Chondrocyte (in vitro differentiated cells): ENCODE measurements at regions not wholly inside any gene's neighbourhood (a gene's known extent, or its start where the extent isn't known, plus 50 kb on each side); places are given as distances from the start of the nearest gene placed in this dataset.

Experiments
- DNase-seq: peaks from one replicate; pipeline ENCODE4 v3.0.0; 2021; ENCODE audit warnings: mixed read lengths, low spot score
- H3K27ac Mint-ChIP-seq: one replicate; pipeline ENCODE4 v1.8.0; 2021; ENCODE audit warnings: mild to moderate bottlenecking, moderate library complexity, mixed read lengths; ENCODE audit not compliant: unreplicated experiment
- H3K27me3 Mint-ChIP-seq: 2 replicates; pipeline ENCODE4 v1.8.0; 2021; ENCODE audit warnings: low read depth, mixed read lengths
- H3K36me3 Mint-ChIP-seq: 2 replicates; pipeline ENCODE4 v1.8.0; 2021; ENCODE audit warnings: low read depth, mixed read lengths
- H3K4me1 Mint-ChIP-seq: 2 replicates; pipeline ENCODE4 v1.8.0; 2021; ENCODE audit warnings: low read depth, mild to moderate bottlenecking, mixed read lengths
- H3K4me3 Mint-ChIP-seq: one replicate; pipeline ENCODE4 v1.8.0; 2021; ENCODE audit warnings: mild to moderate bottlenecking, moderate library complexity, mixed read lengths; ENCODE audit not compliant: unreplicated experiment
- H3K9me3 Mint-ChIP-seq: 2 replicates; pipeline ENCODE4 v1.8.0; 2021; ENCODE audit warnings: low read depth, mixed read lengths
- CTCF ChIP-seq: fragments of 200-600 bp; sonication (generic); IDR thresholded peaks from 2 replicates; pipeline ENCODE4 v1.5.0; 2021; ENCODE audit warnings: antibody characterized with exemption, mild to moderate bottlenecking, moderate library complexity

GRCh38 chrX:16433021-16433420, 216.9 kb upstream of the S100G start:
- no peak for TF ChIP-seq CTCF
- no peaks in the 10 kb centered on the region for H3K9me3 Mint-ChIP-seq
- no peak overlapping the region for H3K27ac Mint-ChIP-seq
- peaks cover 2% of the 10 kb centered on the region for H3K4me1 Mint-ChIP-seq
- H3K27me3 Mint-ChIP-seq = no peaks in the 10 kb centered on the region
- no peaks in the 10 kb centered on the region for H3K36me3 Mint-ChIP-seq
- DNase-seq = no peak
- no peak overlapping the region for H3K4me3 Mint-ChIP-seq

GRCh38 chrX:16435399-16435986, 214.5 kb upstream of the S100G start:
- no peaks in the 10 kb centered on the region for H3K36me3 Mint-ChIP-seq
- no peak for DNase-seq
- H3K27me3 Mint-ChIP-seq = no peaks in the 10 kb centered on the region
- H3K9me3 Mint-ChIP-seq = no peaks in the 10 kb centered on the region
- H3K4me1 Mint-ChIP-seq = peaks cover 2% of the 10 kb centered on the region
- H3K4me3 Mint-ChIP-seq = no peak overlapping the region
- no peak for TF ChIP-seq CTCF
- H3K27ac Mint-ChIP-seq = no peak overlapping the region

GRCh38 chrX:16436348-16437188, 213.4 kb upstream of the S100G start:
- H3K36me3 Mint-ChIP-seq = no peaks in the 10 kb centered on the region
- no peaks in the 10 kb centered on the region for H3K27me3 Mint-ChIP-seq
- H3K4me3 Mint-ChIP-seq = no peak overlapping the region
- H3K9me3 Mint-ChIP-seq = no peaks in the 10 kb centered on the region
- H3K27ac Mint-ChIP-seq = no peak overlapping the region
- peak; percentile 91 for TF ChIP-seq CTCF
- H3K4me1 Mint-ChIP-seq = peaks cover 2% of the 10 kb centered on the region
- no peak for DNase-seq

GRCh38 chrX:16440446-16440845, 209.5 kb upstream of the S100G start:
- no peaks in the 10 kb centered on the region for H3K9me3 Mint-ChIP-seq
- H3K27ac Mint-ChIP-seq = no peak overlapping the region
- TF ChIP-seq CTCF = no peak
- peaks cover 5% of the 10 kb centered on the region for H3K4me1 Mint-ChIP-seq
- H3K4me3 Mint-ChIP-seq = no peak overlapping the region
- no peaks in the 10 kb centered on the region for H3K27me3 Mint-ChIP-seq
- no peak for DNase-seq
- no peaks in the 10 kb centered on the region for H3K36me3 Mint-ChIP-seq

- no peak for DNase-seq
- no peak overlapping the region for H3K4me3 Mint-ChIP-seq
- no peaks in the 10 kb centered on the region for H3K27me3 Mint-ChIP-seq
- no peaks in the 10 kb centered on the region for H3K9me3 Mint-ChIP-seq
- H3K27ac Mint-ChIP-seq = no peak overlapping the region
- H3K4me1 Mint-ChIP-seq = peaks cover 3% of the 10 kb centered on the region
- TF ChIP-seq CTCF = no peak
- no peaks in the 10 kb centered on the region for H3K36me3 Mint-ChIP-seq
These were observed 205.6 kb upstream of the S100G start for GRCh38 chrX:16444353-16444752.
